OCI-LY7 (cell line): ENCODE measurements at regions not wholly inside any gene's neighbourhood (a gene's known extent, or its start where the extent isn't known, plus 50 kb on each side); places are given as distances from the start of the nearest gene placed in this dataset.

Experiments
- BruUV-seq: library from RNA; stranded (reverse); fragments of 400-500 nt; replicated peaks from 2 replicates; lab custom pipeline; 2021; lab: Mats Ljungman, UMichigan
- CTCF ChIA-PET: fragments of 300-600 bp; sonication (Branson Sonifier 250); formaldehyde crosslinking; loops from one replicate; lab custom pipeline; 2022; ENCODE audit warnings: antibody characterized with exemption; ENCODE audit not compliant: unreplicated experiment; lab: Charles Lee
- POLR2A ChIA-PET: fragments of 300-600 bp; sonication (Branson Sonifier 250); formaldehyde crosslinking; loops from one replicate; lab custom pipeline; 2022; ENCODE audit warnings: antibody characterized with exemption; lab: Charles Lee
- DNase-seq: peaks from one replicate; pipeline ENCODE4 v3.0.0-alpha.2; 2015; ENCODE audit warnings: low spot score
- H2AFZ ChIP-seq: fragments of 200-600 bp; sonication (generic), shearing (Covaris generic); 2 replicates; pipeline ENCODE4 v1.6.1; 2014; ENCODE audit warnings: mild to moderate bottlenecking, antibody characterized with exemption, low read length, moderate library complexity
- H3K27ac ChIP-seq: fragments of 200-600 bp; sonication (generic); 2 replicates; pipeline ENCODE4 v1.5.1; 2014; ENCODE audit warnings: mixed run types, low read depth, mild to moderate bottlenecking, moderate library complexity, low read length, inconsistent platforms; ENCODE audit not compliant: poor library complexity, severe bottlenecking
- H3K36me3 ChIP-seq: fragments of 200-600 bp; sonication (generic); 2 replicates; pipeline ENCODE4 v1.6.1; 2014; ENCODE audit warnings: mild to moderate bottlenecking, antibody characterized with exemption, low read length, moderate library complexity, mixed read lengths; ENCODE audit not compliant: insufficient read depth
- H3K4me1 ChIP-seq: fragments of 200-600 bp; sonication (generic); 2 replicates; pipeline ENCODE4 v1.5.1; 2014; ENCODE audit warnings: mild to moderate bottlenecking, low read length; ENCODE audit not compliant: insufficient read depth, poor library complexity, severe bottlenecking
- H3K4me2 ChIP-seq: fragments of 200-600 bp; sonication (generic); 2 replicates; pipeline ENCODE4 v1.6.1; 2014; ENCODE audit warnings: mild to moderate bottlenecking, low read length
- H3K4me3 ChIP-seq: fragments of 200-600 bp; sonication (generic); 2 replicates; pipeline ENCODE4 v1.5.1; 2014; ENCODE audit warnings: mild to moderate bottlenecking, low read depth, low read length; ENCODE audit not compliant: poor library complexity, severe bottlenecking
- H3K79me2 ChIP-seq: fragments of 200-600 bp; sonication (generic); 2 replicates; pipeline ENCODE4 v1.6.1; 2016; ENCODE audit warnings: low read depth, mild to moderate bottlenecking, low read length, moderate library complexity, mixed read lengths; ENCODE audit not compliant: insufficient read depth
- H3K9me2 ChIP-seq: fragments of 200-600 bp; sonication (generic); 2 replicates; pipeline ENCODE4 v1.6.1; 2016; ENCODE audit warnings: mild to moderate bottlenecking, low read length, mixed read lengths; ENCODE audit not compliant: insufficient read depth
- H3K9me3 ChIP-seq: fragments of 200-600 bp; sonication (generic); 2 replicates; pipeline ENCODE4 v1.6.1; 2014; ENCODE audit warnings: mild to moderate bottlenecking, mixed run types, low read length, mixed read lengths
- H4K20me1 ChIP-seq: fragments of 200-600 bp; sonication (generic); 2 replicates; pipeline ENCODE4 v1.6.1; 2014; ENCODE audit warnings: mild to moderate bottlenecking, antibody characterized with exemption, low read length, moderate library complexity, mixed read lengths; ENCODE audit not compliant: insufficient read depth
- EZH2phosphoT487 ChIP-seq: fragments of 200-600 bp; sonication (generic); IDR thresholded peaks from 2 replicates; pipeline ENCODE4 v1.6.1; 2018; ENCODE audit warnings: low read depth, borderline replicate concordance, mild to moderate bottlenecking, mixed run types, antibody characterized with exemption, low read length, moderate library complexity, mixed read lengths
- intact Hi-C: fragments of 100-400 bp; cut with micrococcal nuclease; formaldehyde crosslinking; loops from one replicate; pipeline ENCODE4 v1.10.0; 2022; ENCODE audit not compliant: unreplicated experiment
- TF ChIP-seq, protein P1 (sequence below): fragments of 200-600 bp; sonication (generic); conservative IDR thresholded peaks from 2 replicates; pipeline ENCODE4 v1.5.1; 2014; ENCODE audit warnings: mild to moderate bottlenecking, antibody characterized with exemption, low read length, moderate library complexity, mixed read lengths

DNA sequence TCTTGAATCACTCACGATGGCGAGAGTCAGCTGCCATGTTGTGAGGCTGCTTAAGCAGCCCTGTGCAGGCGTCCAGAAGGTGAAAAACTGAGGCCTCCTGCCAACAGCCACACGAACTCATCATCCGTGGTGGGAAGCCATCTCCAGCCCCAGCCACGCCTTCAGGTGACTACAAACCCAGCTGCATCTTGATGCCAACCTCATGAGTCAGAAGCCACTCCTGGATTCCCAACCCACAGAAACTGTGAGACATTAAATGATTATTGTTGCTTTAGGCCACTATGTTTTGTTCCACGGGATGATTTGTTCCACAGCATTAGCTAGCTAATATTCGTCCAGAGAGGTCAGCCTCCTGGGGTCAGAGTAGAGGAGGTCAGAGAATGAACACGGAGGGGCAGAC is 80.5 kb downstream of the SNX5 start:
- DNase-seq, result no peak
- TF ChIP-seq EZH2phosphoT487, result no peak
- TF ChIP-seq, protein P1, sequence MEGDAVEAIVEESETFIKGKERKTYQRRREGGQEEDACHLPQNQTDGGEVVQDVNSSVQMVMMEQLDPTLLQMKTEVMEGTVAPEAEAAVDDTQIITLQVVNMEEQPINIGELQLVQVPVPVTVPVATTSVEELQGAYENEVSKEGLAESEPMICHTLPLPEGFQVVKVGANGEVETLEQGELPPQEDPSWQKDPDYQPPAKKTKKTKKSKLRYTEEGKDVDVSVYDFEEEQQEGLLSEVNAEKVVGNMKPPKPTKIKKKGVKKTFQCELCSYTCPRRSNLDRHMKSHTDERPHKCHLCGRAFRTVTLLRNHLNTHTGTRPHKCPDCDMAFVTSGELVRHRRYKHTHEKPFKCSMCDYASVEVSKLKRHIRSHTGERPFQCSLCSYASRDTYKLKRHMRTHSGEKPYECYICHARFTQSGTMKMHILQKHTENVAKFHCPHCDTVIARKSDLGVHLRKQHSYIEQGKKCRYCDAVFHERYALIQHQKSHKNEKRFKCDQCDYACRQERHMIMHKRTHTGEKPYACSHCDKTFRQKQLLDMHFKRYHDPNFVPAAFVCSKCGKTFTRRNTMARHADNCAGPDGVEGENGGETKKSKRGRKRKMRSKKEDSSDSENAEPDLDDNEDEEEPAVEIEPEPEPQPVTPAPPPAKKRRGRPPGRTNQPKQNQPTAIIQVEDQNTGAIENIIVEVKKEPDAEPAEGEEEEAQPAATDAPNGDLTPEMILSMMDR, result no peak
- BruUV-seq, result no TSS peak
- CTCF ChIA-PET, result no interaction called here
- H2AFZ ChIP-seq, result no peak overlapping the region
- no peak overlapping the region for H3K27ac ChIP-seq
- H3K4me1 ChIP-seq, result peaks cover 4% of the 10 kb centered on the region
- H4K20me1 ChIP-seq, result no peaks in the 10 kb centered on the region
- H3K9me3 ChIP-seq, result 0 out of 2 replicates have a peak, but pooled peaks cover 6% of the 10 kb centered on the region
- intact Hi-C loops, result no loop called here
- H3K4me2 ChIP-seq, result no peak overlapping the region
- no peaks in the 10 kb centered on the region for H3K36me3 ChIP-seq
- no peaks in the 10 kb centered on the region for H3K9me2 ChIP-seq
- H3K4me3 ChIP-seq, result no peak overlapping the region
- POLR2A ChIA-PET, result no interaction called here
- no peaks in the 10 kb centered on the region for H3K79me2 ChIP-seq

DNA sequence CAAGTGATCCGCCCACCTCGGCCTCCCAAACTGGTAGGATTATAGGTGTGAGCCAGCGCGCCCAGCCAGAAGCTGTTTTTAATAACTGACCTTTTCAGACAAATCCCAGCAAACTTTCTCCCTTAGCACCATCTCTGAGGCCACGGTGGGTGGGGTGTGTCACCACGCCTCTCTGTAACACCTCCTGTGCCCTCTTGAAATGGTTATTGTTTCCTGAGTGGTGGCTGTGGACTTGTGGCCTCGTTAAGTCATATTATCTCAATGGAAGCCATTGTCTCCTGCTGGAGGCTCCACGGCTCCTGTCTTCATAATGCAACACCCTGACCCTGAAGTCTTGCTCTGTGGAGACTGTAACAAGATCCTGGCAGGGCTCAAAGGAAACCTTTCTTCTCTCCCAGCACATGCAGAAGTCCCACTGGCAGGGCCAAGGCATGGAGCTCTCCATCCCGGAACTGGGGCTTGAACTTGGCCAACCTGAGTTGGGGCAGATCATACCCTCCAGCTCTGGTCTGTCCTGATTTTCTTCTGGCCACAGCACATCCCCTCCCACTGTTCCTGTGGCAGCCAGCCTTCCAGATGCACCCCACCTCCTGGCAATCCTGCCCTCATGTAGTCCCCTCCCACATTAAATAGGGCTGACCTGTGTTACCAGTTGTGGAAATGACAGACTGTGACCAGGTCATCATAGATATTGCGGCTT is 81.1 kb downstream of the SNX5 start:
- Histone ChIP-seq H3K4me1 (peaks cover 7% of the 10 kb centered on the region), H4K20me1 (no peaks in the 10 kb centered on the region), H3K79me2 (no peaks in the 10 kb centered on the region), H3K9me3 (0 out of 2 replicates have a peak, but pooled peaks cover 6% of the 10 kb centered on the region), H3K9me2 (no peaks in the 10 kb centered on the region), H3K4me3 (no peak overlapping the region), H3K4me2 (no peak overlapping the region), H3K27ac (no peak overlapping the region), H2AFZ (no peak overlapping the region), H3K36me3 (no peaks in the 10 kb centered on the region)
- intact Hi-C loops, result no loop called here
- ChIA-PET CTCF (no interaction called here), POLR2A (no interaction called here)
- TF ChIP-seq, protein P1, result no peak
- no peak for TF ChIP-seq EZH2phosphoT487
- DNase-seq, result no peak
- no TSS peak for BruUV-seq

DNA sequence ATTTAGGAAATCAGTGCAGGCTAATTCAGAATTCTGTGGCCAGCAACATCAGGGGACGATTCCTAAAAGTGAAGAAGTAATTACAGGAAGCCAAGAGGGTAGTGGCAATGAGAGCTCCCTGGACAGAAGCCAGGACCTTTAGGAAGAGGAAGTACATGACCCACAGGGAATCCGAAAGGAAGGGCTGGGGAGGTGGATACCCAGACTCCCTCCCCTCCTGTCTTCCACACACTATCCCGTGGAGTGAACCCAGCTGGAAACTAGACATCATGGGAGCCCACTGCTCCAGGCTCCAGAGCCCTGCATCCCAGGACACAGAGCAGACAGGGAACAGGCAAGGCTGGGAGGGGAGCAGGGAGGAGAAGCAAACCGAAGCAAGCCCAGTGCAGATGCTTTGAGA is 83.0 kb downstream of the SNX5 start:
- Histone ChIP-seq H2AFZ (no peak overlapping the region), H3K9me3 (no peaks in the 10 kb centered on the region), H3K9me2 (no peaks in the 10 kb centered on the region), H3K4me3 (no peak overlapping the region), H3K36me3 (no peaks in the 10 kb centered on the region), H3K27ac (no peak overlapping the region), H4K20me1 (no peaks in the 10 kb centered on the region), H3K4me1 (peaks cover 7% of the 10 kb centered on the region), H3K79me2 (no peaks in the 10 kb centered on the region), H3K4me2 (no peak overlapping the region)
- intact Hi-C loops, result no loop called here
- ChIA-PET POLR2A (interaction anchor here (1.3 kb wide), 1 partner anchor 203 kb away, joined by 3 read pairs; the partner anchor contains the start of gene RRBP1), CTCF (no interaction called here)
- no peak for DNase-seq
- TF ChIP-seq, protein P1, result no peak
- TF ChIP-seq EZH2phosphoT487, result no peak
- BruUV-seq, result no TSS peak
